ENCODE measurements at regions not wholly inside any gene's neighbourhood (a gene's known extent, or its start where the extent isn't known, plus 50 kb on each side); places are given as distances from the start of the nearest gene placed in this dataset.

- Mint-ChIP-seq H3K9me3 (peaks cover 9% of the 10 kb centered on the region; the same call in 1 of the 2 replicates), H3K4me1 (peaks cover 10% of the 10 kb centered on the region), H3K27ac (no peak overlapping the region), H3K4me3 (no peak overlapping the region), H3K36me3 (no peaks in the 10 kb centered on the region), H3K27me3 (ENCODE audit: low read depth) (0 out of 2 replicates have a peak, but pooled peaks cover 4% of the 10 kb centered on the region)
- TF ChIP-seq MYBL2 (CRISPR knock-in tag; IDR thresholded peaks at IDR 0.05) (no peak), ZNF671 (CRISPR knock-in tag; IDR thresholded peaks at IDR 0.05) (no peak), GRHL2 (CRISPR knock-in tag; IDR thresholded peaks at IDR 0.05; ENCODE audit: insufficient replicate concordance, severe bottlenecking) (no peak), USF1 (CRISPR knock-in tag; IDR thresholded peaks at IDR 0.05) (no peak), SMAD4 (CRISPR knock-in tag; IDR thresholded peaks at IDR 0.05) (no peak), PRRX2 (CRISPR knock-in tag; IDR thresholded peaks at IDR 0.05) (no peak), AFF4 (CRISPR knock-in tag; IDR thresholded peaks at IDR 0.05; ENCODE audit: borderline replicate concordance) (no peak)
- no peak for ATAC-seq
- CTCF ChIA-PET, result interaction anchor here (1.2 kb wide), 1 partner anchor 19 kb away, joined by 3 read pairs; no protein-coding TSS in a partner anchor
- no peak for DNase-seq (ENCODE audit: low spot score)
- POLR2A ChIA-PET, result no interaction called here
These were observed 121.9 kb downstream of the FOXL1 start for GRCh38 chr16:86700046-86700945.

GRCh38 chr16:86701286-86701975 is 123.1 kb downstream of the FOXL1 start:
- no peak overlapping the region for H3K27ac Mint-ChIP-seq
- H3K9me3 Mint-ChIP-seq, result peaks cover 8% of the 10 kb centered on the region
- peaks cover 10% of the 10 kb centered on the region for H3K4me1 Mint-ChIP-seq
- no peak for ATAC-seq
- no peak overlapping the region for H3K4me3 Mint-ChIP-seq
- DNase-seq (ENCODE audit: low spot score), result no peak
- CTCF ChIA-PET, result no interaction called here
- TF ChIP-seq GABPB1 (CRISPR knock-in tag; IDR thresholded peaks at IDR 0.05), result no peak
- no peak for TF ChIP-seq ZNF423 (CRISPR knock-in tag; IDR thresholded peaks at IDR 0.05)
- TF ChIP-seq ERG (CRISPR knock-in tag; IDR thresholded peaks at IDR 0.05), result no peak
- TF ChIP-seq USF2 (CRISPR knock-in tag; IDR thresholded peaks at IDR 0.05), result no peak
- TF ChIP-seq IRF1 (CRISPR knock-in tag; IDR thresholded peaks at IDR 0.05), result no peak
- TF ChIP-seq HMGA2 (CRISPR knock-in tag; IDR thresholded peaks at IDR 0.05), result no peak
- TF ChIP-seq ZNF263 (CRISPR knock-in tag; IDR thresholded peaks at IDR 0.05; ENCODE audit: low read depth), result no peak
- TF ChIP-seq TEAD1 (CRISPR knock-in tag; IDR thresholded peaks at IDR 0.05), result no peak
- no peak for TF ChIP-seq IRF2 (CRISPR knock-in tag; IDR thresholded peaks at IDR 0.05; ENCODE audit: borderline replicate concordance, low read depth)
- no peak for TF ChIP-seq RELA (CRISPR knock-in tag; IDR thresholded peaks at IDR 0.05; ENCODE audit: borderline replicate concordance)
- TF ChIP-seq ZNF281 (CRISPR knock-in tag; IDR thresholded peaks at IDR 0.05), result no peak
- no peak for TF ChIP-seq MLX (CRISPR knock-in tag; IDR thresholded peaks at IDR 0.05)
- no peak for TF ChIP-seq JAZF1 (CRISPR knock-in tag; IDR thresholded peaks at IDR 0.05)
- TF ChIP-seq ZNF232 (CRISPR knock-in tag; IDR thresholded peaks at IDR 0.05), result no peak
- no peak for TF ChIP-seq GRHL2 (CRISPR knock-in tag; IDR thresholded peaks at IDR 0.05; ENCODE audit: insufficient replicate concordance, severe bottlenecking)
- no peaks in the 10 kb centered on the region for H3K36me3 Mint-ChIP-seq
- 0 out of 2 replicates have a peak, but pooled peaks cover 4% of the 10 kb centered on the region for H3K27me3 Mint-ChIP-seq (ENCODE audit: low read depth)
- POLR2A ChIA-PET, result no interaction called here
